GM12878 (cell line): ENCODE measurements at regions not wholly inside any gene's neighbourhood (a gene's known extent, or its start where the extent isn't known, plus 50 kb on each side); places are given as distances from the start of the nearest gene placed in this dataset.
A peak's percentile ranks its signal among the peaks of the same experiment; 100 is the strongest.

Experiments used
- ASH2L ChIP-seq: fragments of 300-600, 200-600 bp; sonication (generic); IDR thresholded peaks from 2 replicates; pipeline ENCODE4 v1.6.1; 2017; ENCODE audit warnings: low read depth, mild to moderate bottlenecking, borderline replicate concordance
- CBFB ChIP-seq: IDR thresholded peaks from 2 replicates; pipeline ENCODE4 v1.6.1; 2016; ENCODE audit warnings: antibody characterized with exemption, low read depth
- CBX5 ChIP-seq: sonication (generic); IDR thresholded peaks from 2 replicates; pipeline ENCODE4 v1.6.1; 2016; ENCODE audit warnings: low read depth, moderate library complexity, mild to moderate bottlenecking, inconsistent platforms
- CEBPB ChIP-seq, 2 experiments: fragments of 150-350 bp in 1 of 2; IDR thresholded peaks; 2 replicates each; pipeline ENCODE4 v1.6.1; 2012 to 2014; ENCODE audit warnings: low read depth in 2 of 2, low read length in 2 of 2, borderline replicate concordance in 1 of 2, inconsistent platforms in 1 of 2
- CREM ChIP-seq: IDR thresholded peaks from 2 replicates; pipeline ENCODE4 v1.6.1; 2014; ENCODE audit warnings: antibody characterized with exemption, low read depth
- DPF2 ChIP-seq: fragments of 450-650 bp; IDR thresholded peaks from 2 replicates; pipeline ENCODE4 v1.6.1; 2017; ENCODE audit warnings: mild to moderate bottlenecking
- EED ChIP-seq: sonication (generic); IDR thresholded peaks from 2 replicates; pipeline ENCODE4 v1.6.1; 2016; ENCODE audit warnings: antibody characterized with exemption, low read depth
- IKZF1 ChIP-seq: fragments of 450-650 bp; conservative IDR thresholded peaks from 2 replicates; pipeline ENCODE4 v1.6.1; 2017; ENCODE audit warnings: antibody characterized with exemption, mild to moderate bottlenecking
- JUND ChIP-seq: IDR thresholded peaks from 2 replicates; pipeline ENCODE4 v1.6.1; 2012; ENCODE audit warnings: low read depth, mild to moderate bottlenecking, low read length, improper control_type of control experiment, moderate library complexity
- MEF2A ChIP-seq: IDR thresholded peaks from 2 replicates; pipeline ENCODE4 v1.6.1; 2011; ENCODE audit warnings: low read depth, mild to moderate bottlenecking, low read length, moderate library complexity; ENCODE audit not compliant: insufficient read depth
- NFYB ChIP-seq: IDR thresholded peaks from 2 replicates; pipeline ENCODE4 v1.6.1; 2011; ENCODE audit warnings: low read depth, mild to moderate bottlenecking, low read length, improper control_type of control experiment, moderate library complexity; ENCODE audit not compliant: insufficient read depth
- NRF1 ChIP-seq: conservative IDR thresholded peaks from 2 replicates; pipeline ENCODE4 v1.6.1; 2011; ENCODE audit warnings: mild to moderate bottlenecking, low read depth, low read length, improper control_type of control experiment
- POLR2A ChIP-seq: IDR thresholded peaks from 2 replicates; pipeline ENCODE4 v1.6.1; 2011; ENCODE audit warnings: low read depth, mild to moderate bottlenecking, low read length
- RFX5 ChIP-seq: IDR thresholded peaks from 2 replicates; pipeline ENCODE4 v1.6.1; 2011; ENCODE audit warnings: low read depth, low read length, improper control_type of control experiment
- SPI1 ChIP-seq: IDR thresholded peaks from 2 replicates; pipeline ENCODE4 v1.6.1; 2011; ENCODE audit warnings: low read depth, mild to moderate bottlenecking, low read length, moderate library complexity, borderline replicate concordance; ENCODE audit not compliant: insufficient read depth
- TARDBP ChIP-seq: IDR thresholded peaks from 2 replicates; pipeline ENCODE4 v1.6.1; 2016; ENCODE audit warnings: borderline replicate concordance
- TCF7 ChIP-seq: IDR thresholded peaks from 2 replicates; pipeline ENCODE4 v1.6.1; 2014; ENCODE audit warnings: antibody characterized with exemption, borderline replicate concordance
- ZSCAN29 ChIP-seq: fragments of 450-650 bp; IDR thresholded peaks from 2 replicates; pipeline ENCODE4 v1.6.1; 2017; ENCODE audit warnings: mild to moderate bottlenecking, moderate library complexity
- ZZZ3 ChIP-seq: IDR thresholded peaks from 2 replicates; pipeline ENCODE4 v1.6.1; 2011; ENCODE audit warnings: low read depth; ENCODE audit not compliant: control insufficient read depth, insufficient read length
- TF ChIP-seq, protein P1 (sequence below): fragments of 450-650 bp; IDR thresholded peaks from 2 replicates; pipeline ENCODE4 v1.6.1; 2016; ENCODE audit warnings: mild to moderate bottlenecking
- TF ChIP-seq, protein P2 (sequence below): fragments of 450-650 bp; IDR thresholded peaks from 2 replicates; pipeline ENCODE4 v1.6.1; 2018; ENCODE audit warnings: mild to moderate bottlenecking, low read depth, moderate library complexity; ENCODE audit not compliant: partially characterized antibody
- TF ChIP-seq, protein P3 (sequence below): IDR thresholded peaks from 2 replicates; pipeline ENCODE4 v1.6.1; 2011; ENCODE audit warnings: low read depth, mild to moderate bottlenecking, low read length, moderate library complexity, borderline replicate concordance; ENCODE audit errors: extremely low read depth
- TF ChIP-seq, protein P4 (sequence below): IDR thresholded peaks from 2 replicates; pipeline ENCODE4 v1.6.1; 2012; ENCODE audit warnings: improper control_type of control experiment, low read depth, low read length; ENCODE audit not compliant: insufficient replicate concordance

DNA sequence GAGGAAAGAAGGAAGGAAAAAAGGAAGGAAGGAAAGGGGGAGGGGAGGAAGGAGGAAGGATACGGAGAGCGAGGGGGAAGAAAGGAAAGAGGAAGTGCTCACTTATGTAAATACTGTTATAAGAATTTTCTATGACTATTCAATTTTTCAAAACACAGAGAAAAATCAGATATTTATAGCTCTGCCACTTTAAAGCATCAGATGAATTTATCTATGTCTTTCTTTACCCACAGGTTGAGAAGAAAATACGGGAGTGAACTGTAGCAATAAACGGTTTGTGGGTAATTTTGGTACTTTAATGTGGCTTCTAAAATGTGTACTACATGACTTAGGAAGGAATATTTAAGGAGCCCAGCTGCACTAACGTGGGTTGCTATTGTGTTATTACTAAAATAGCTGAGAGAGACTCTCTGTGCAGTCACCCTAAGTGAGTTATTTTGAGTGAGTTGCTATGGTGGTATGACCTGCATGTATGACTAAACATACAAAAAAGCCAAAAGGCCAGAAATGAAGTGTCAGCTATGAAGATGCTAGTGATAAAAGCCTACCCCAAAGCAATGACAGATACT, 225.5 kb downstream of the SOD2 start (continued):
- TF ChIP-seq, protein P1, sequence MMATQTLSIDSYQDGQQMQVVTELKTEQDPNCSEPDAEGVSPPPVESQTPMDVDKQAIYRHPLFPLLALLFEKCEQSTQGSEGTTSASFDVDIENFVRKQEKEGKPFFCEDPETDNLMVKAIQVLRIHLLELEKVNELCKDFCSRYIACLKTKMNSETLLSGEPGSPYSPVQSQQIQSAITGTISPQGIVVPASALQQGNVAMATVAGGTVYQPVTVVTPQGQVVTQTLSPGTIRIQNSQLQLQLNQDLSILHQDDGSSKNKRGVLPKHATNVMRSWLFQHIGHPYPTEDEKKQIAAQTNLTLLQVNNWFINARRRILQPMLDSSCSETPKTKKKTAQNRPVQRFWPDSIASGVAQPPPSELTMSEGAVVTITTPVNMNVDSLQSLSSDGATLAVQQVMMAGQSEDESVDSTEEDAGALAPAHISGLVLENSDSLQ = no peak
- TF ChIP-seq JUND (no peak), MEF2A (peak; percentile 98), CREM (peak; percentile 74; the same call in 1 of the 2 replicates), CBFB (peak; percentile 49; the same call in 1 of the 2 replicates), DPF2 (no peak), TCF7 (peak; percentile 95), ZZZ3 (no peak), RFX5 (no peak), IKZF1 (no peak), EED (0 out of 2 replicates have a peak, but pooled peaks have one; percentile 42), TARDBP (no peak), CEBPB (IDR thresholded peaks at IDR 0.05; ENCODE audit: borderline replicate concordance in 1 of 2, low read depth in 2 of 2, low read length in 2 of 2) (peak in 1 of 2 experiments; percentile 89; a peak in 2 of 4 replicates), NFYB (no peak), ASH2L (no peak), CBX5 (0 out of 2 replicates have a peak, but pooled peaks have one; percentile 45), SPI1 (peak; percentile 81), POLR2A (no peak), ZSCAN29 (no peak), NRF1 (no peak)
- TF ChIP-seq, protein P2, sequence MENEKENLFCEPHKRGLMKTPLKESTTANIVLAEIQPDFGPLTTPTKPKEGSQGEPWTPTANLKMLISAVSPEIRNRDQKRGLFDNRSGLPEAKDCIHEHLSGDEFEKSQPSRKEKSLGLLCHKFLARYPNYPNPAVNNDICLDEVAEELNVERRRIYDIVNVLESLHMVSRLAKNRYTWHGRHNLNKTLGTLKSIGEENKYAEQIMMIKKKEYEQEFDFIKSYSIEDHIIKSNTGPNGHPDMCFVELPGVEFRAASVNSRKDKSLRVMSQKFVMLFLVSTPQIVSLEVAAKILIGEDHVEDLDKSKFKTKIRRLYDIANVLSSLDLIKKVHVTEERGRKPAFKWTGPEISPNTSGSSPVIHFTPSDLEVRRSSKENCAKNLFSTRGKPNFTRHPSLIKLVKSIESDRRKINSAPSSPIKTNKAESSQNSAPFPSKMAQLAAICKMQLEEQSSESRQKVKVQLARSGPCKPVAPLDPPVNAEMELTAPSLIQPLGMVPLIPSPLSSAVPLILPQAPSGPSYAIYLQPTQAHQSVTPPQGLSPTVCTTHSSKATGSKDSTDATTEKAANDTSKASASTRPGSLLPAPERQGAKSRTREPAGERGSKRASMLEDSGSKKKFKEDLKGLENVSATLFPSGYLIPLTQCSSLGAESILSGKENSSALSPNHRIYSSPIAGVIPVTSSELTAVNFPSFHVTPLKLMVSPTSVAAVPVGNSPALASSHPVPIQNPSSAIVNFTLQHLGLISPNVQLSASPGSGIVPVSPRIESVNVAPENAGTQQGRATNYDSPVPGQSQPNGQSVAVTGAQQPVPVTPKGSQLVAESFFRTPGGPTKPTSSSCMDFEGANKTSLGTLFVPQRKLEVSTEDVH = no peak
- TF ChIP-seq, protein P3, sequence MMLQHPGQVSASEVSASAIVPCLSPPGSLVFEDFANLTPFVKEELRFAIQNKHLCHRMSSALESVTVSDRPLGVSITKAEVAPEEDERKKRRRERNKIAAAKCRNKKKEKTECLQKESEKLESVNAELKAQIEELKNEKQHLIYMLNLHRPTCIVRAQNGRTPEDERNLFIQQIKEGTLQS = no peak
- TF ChIP-seq, protein P4, sequence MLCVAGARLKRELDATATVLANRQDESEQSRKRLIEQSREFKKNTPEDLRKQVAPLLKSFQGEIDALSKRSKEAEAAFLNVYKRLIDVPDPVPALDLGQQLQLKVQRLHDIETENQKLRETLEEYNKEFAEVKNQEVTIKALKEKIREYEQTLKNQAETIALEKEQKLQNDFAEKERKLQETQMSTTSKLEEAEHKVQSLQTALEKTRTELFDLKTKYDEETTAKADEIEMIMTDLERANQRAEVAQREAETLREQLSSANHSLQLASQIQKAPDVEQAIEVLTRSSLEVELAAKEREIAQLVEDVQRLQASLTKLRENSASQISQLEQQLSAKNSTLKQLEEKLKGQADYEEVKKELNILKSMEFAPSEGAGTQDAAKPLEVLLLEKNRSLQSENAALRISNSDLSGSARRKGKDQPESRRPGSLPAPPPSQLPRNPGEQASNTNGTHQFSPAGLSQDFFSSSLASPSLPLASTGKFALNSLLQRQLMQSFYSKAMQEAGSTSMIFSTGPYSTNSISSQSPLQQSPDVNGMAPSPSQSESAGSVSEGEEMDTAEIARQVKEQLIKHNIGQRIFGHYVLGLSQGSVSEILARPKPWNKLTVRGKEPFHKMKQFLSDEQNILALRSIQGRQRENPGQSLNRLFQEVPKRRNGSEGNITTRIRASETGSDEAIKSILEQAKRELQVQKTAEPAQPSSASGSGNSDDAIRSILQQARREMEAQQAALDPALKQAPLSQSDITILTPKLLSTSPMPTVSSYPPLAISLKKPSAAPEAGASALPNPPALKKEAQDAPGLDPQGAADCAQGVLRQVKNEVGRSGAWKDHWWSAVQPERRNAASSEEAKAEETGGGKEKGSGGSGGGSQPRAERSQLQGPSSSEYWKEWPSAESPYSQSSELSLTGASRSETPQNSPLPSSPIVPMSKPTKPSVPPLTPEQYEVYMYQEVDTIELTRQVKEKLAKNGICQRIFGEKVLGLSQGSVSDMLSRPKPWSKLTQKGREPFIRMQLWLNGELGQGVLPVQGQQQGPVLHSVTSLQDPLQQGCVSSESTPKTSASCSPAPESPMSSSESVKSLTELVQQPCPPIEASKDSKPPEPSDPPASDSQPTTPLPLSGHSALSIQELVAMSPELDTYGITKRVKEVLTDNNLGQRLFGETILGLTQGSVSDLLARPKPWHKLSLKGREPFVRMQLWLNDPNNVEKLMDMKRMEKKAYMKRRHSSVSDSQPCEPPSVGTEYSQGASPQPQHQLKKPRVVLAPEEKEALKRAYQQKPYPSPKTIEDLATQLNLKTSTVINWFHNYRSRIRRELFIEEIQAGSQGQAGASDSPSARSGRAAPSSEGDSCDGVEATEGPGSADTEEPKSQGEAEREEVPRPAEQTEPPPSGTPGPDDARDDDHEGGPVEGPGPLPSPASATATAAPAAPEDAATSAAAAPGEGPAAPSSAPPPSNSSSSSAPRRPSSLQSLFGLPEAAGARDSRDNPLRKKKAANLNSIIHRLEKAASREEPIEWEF = no peak
